K562 (cell line): ENCODE measurements at regions not wholly inside any gene's neighbourhood (a gene's known extent, or its start where the extent isn't known, plus 50 kb on each side); places are given as distances from the start of the nearest gene placed in this dataset.
"Not testable (repeated sequence)": the region's sequence is repeated elsewhere in the genome, so short reads cannot be mapped to it uniquely, and the experiment has no call there.

Source experiments
- ATAC-seq: fragments of 200-7000 bp; cut with Tn5 transposase; 3 replicates; pipeline ENCODE4 v1.9.1; 2020; ENCODE audit warnings: moderate library complexity
- BruUV-seq: library from RNA; stranded (reverse); fragments of 400-500 nt; replicated peaks from 2 replicates; lab custom pipeline; 2021; lab: Mats Ljungman, UMichigan
- CTCF ChIA-PET: fragments of 300-600 bp; formaldehyde crosslinking; extraction: SDS; loops from one replicate; lab custom pipeline; 2021; ENCODE audit warnings: low intra/inter-chr PET ratio; lab: Yijun Ruan, JAX
- POLR2A ChIA-PET: fragments of 300-600, 350-650 bp; sonication (Branson Sonifier 250); formaldehyde crosslinking; extraction: SDS; loops from one replicate; lab custom pipeline; 2021; ENCODE audit warnings: antibody characterized with exemption, inconsistent platforms; lab: Yijun Ruan, JAX
- DNase-seq, 4 experiments: peaks; one replicate each; pipeline versions ENCODE4 v3.0.0 to v3.0.0-alpha.2; 2011 to 2018; ENCODE audit warnings: low spot score in 3 of 4, mixed read lengths in 3 of 4; ENCODE audit errors: extremely low read depth in 1 of 4
- FAIRE-seq: peaks from 2 replicates; lab custom pipeline; 2011; peaks lifted over from hg19 to GRCh38; lab: Jason Lieb, UNC
- H2AFZ ChIP-seq: 2 replicates; pipeline ENCODE4 v1.6.0; 2011; ENCODE audit warnings: low read depth, low read length, control low read depth, inconsistent platforms
- H3K27ac ChIP-seq: fragments of 200-600 bp; 3 replicates; pipeline ENCODE4 v1.8.0; 2011; ENCODE audit warnings: low read depth, mild to moderate bottlenecking, control low read depth, inconsistent platforms, low read length, moderate library complexity, mixed read lengths; ENCODE audit errors: extremely low read depth
- H3K27me3 ChIP-seq, 2 experiments: fragments of 300-600 bp in 1 of 2; 2 replicates in 1 of 2; 3 replicates in 1 of 2; pipeline versions ENCODE4 v1.6.0 to v1.8.0; 2011; ENCODE audit warnings: inconsistent platforms in 2 of 2, low read length in 2 of 2, mild to moderate bottlenecking in 1 of 2, mixed read lengths in 1 of 2, moderate library complexity in 1 of 2; ENCODE audit not compliant: control insufficient read depth in 2 of 2, insufficient read depth in 2 of 2
- H3K36me3 ChIP-seq: fragments of 300-600 bp; 3 replicates; pipeline ENCODE4 v1.8.0; 2011; ENCODE audit warnings: mild to moderate bottlenecking, low read length, inconsistent platforms; ENCODE audit not compliant: control insufficient read depth, insufficient read depth
- H3K4me1 ChIP-seq, 2 experiments: fragments of 200-600 bp in 1 of 2; replicated peaks in 1 of 2; 2 replicates in 1 of 2; 3 replicates in 1 of 2; pipeline versions ENCODE4 v1.5.1 to v1.8.0; 2011; ENCODE audit warnings: inconsistent platforms in 2 of 2, low read length in 2 of 2, mild to moderate bottlenecking in 1 of 2, mixed read lengths in 1 of 2, moderate library complexity in 1 of 2; ENCODE audit not compliant: control insufficient read depth in 2 of 2, insufficient read depth in 2 of 2
- H3K4me2 ChIP-seq: 2 replicates; pipeline ENCODE4 v1.6.1; 2011; ENCODE audit warnings: low read length, control low read depth, inconsistent platforms, mixed read lengths; ENCODE audit not compliant: insufficient read depth
- H3K4me3 ChIP-seq: fragments of 200-600 bp; sonication (generic), shearing (Covaris generic); 2 replicates; pipeline ENCODE4 v1.5.1; 2016; ENCODE audit warnings: control low read depth, inconsistent platforms
- H3K79me2 ChIP-seq: fragments of 200-600 bp; 3 replicates; pipeline ENCODE4 v1.8.0; 2011; ENCODE audit warnings: low read length, inconsistent platforms; ENCODE audit not compliant: control insufficient read depth, insufficient read depth
- H3K9ac ChIP-seq, 2 experiments: 2 replicates each; pipeline versions ENCODE4 v1.6.0 to v1.6.1; 2011; ENCODE audit warnings: low read depth in 2 of 2, low read length in 2 of 2, control low read depth in 1 of 2, inconsistent platforms in 1 of 2, mild to moderate bottlenecking in 1 of 2, mixed read lengths in 1 of 2; ENCODE audit not compliant: insufficient read depth in 1 of 2
- H3K9me1 ChIP-seq: one replicate; pipeline ENCODE4 v1.6.0; 2011; ENCODE audit warnings: inconsistent platforms, mild to moderate bottlenecking, low read length, moderate library complexity; ENCODE audit not compliant: control insufficient read depth, insufficient read depth
- H3K9me3 ChIP-seq: replicated peaks from 2 replicates; pipeline ENCODE4 v1.5.1; 2011; ENCODE audit warnings: low read depth, low read length, inconsistent platforms; ENCODE audit not compliant: control insufficient read depth, insufficient read depth
- H4K20me1 ChIP-seq: replicated peaks from 2 replicates; pipeline ENCODE4 v1.6.1; 2011; ENCODE audit warnings: low read length, inconsistent platforms, mixed read lengths; ENCODE audit not compliant: control insufficient read depth, insufficient read depth
- DNMT1 ChIP-seq: fragments of 450-650 bp; IDR thresholded peaks from 2 replicates; pipeline ENCODE4 v1.6.1; 2016; ENCODE audit warnings: antibody characterized with exemption, mild to moderate bottlenecking
- GTF2E2 ChIP-seq: fragments of 200-800 bp; sonication (Bioruptor generic); IDR thresholded peaks from 2 replicates; pipeline ENCODE4 v1.6.1; 2016; ENCODE audit warnings: missing genetic modification characterization, missing compliant biosample characterization
- ILF3 ChIP-seq: fragments of 450-650 bp; IDR thresholded peaks from 2 replicates; pipeline ENCODE4 v1.6.1; 2018; ENCODE audit warnings: antibody characterized with exemption, mild to moderate bottlenecking, moderate library complexity, borderline replicate concordance
- NCOA4 ChIP-seq: fragments of 450-650 bp; IDR thresholded peaks from 2 replicates; pipeline ENCODE4 v1.6.1; 2018; ENCODE audit warnings: mild to moderate bottlenecking; ENCODE audit not compliant: partially characterized antibody
- NUFIP1 ChIP-seq: fragments of 450-650 bp; IDR thresholded peaks from 2 replicates; pipeline ENCODE4 v1.6.1; 2018; ENCODE audit not compliant: partially characterized antibody
- POLR3G ChIP-seq: IDR thresholded peaks from 2 replicates; pipeline ENCODE4 v1.6.1; 2011; ENCODE audit not compliant: insufficient read length, insufficient replicate concordance; ENCODE audit errors: extremely low read depth
- STAT5A ChIP-seq: IDR thresholded peaks from 2 replicates; pipeline ENCODE4 v1.6.1; 2012; ENCODE audit warnings: low read length, inconsistent platforms, borderline replicate concordance
- TSC22D4 ChIP-seq: fragments of 450-650 bp; IDR thresholded peaks from 2 replicates; pipeline ENCODE4 v1.6.1; 2016; ENCODE audit warnings: missing genetic modification characterization, missing biosample characterization, control low read depth
- ZNF224 ChIP-seq: sonication (generic); formaldehyde crosslinking; IDR thresholded peaks from 2 replicates; pipeline ENCODE4 v1.8.0; 2022; ENCODE audit warnings: mild to moderate bottlenecking, missing genetic modification reagents
- ZNF695 ChIP-seq: fragments of 450-650 bp; formaldehyde crosslinking; IDR thresholded peaks from 2 replicates; pipeline ENCODE4 v1.4.0; 2020; ENCODE audit warnings: mild to moderate bottlenecking, moderate library complexity
- WGBS: fragments of 100-300 bp; shearing (Covaris generic); methylation state at CpG from one replicate; pipeline ENCODE4 v1.1.6; 2016; ENCODE audit warnings: low coverage, mixed read lengths; ENCODE audit not compliant: insufficient coverage; ENCODE audit errors: missing lambda C conversion rate; 5-methylcytosine and 5-hydroxymethylcytosine counted together
- in situ Hi-C: fragments of 300-500 bp; cut with MboI; formaldehyde crosslinking; loops from 4 replicates; pipeline ENCODE4 v1.15.0; 2018; ENCODE audit warnings: inconsistent platforms, mixed read lengths
- intact Hi-C: fragments of 100-400 bp; cut with micrococcal nuclease; formaldehyde crosslinking; loops from 2 replicates; pipeline ENCODE4 v1.14.2; 2022
- TF ChIP-seq, protein P1 (sequence below), 2 experiments: IDR thresholded peaks; 2 replicates each; pipeline ENCODE4 v1.6.1; 2011; ENCODE audit warnings: borderline replicate concordance in 1 of 2, control low read depth in 1 of 2, low read depth in 1 of 2, low read length in 1 of 2, mild to moderate bottlenecking in 1 of 2, mixed read lengths in 1 of 2, moderate library complexity in 1 of 2; ENCODE audit not compliant: insufficient read depth in 1 of 2, insufficient read length in 1 of 2, poor library complexity in 1 of 2, severe bottlenecking in 1 of 2; ENCODE audit errors: extremely low read depth in 1 of 2
- TF ChIP-seq, protein P2 (sequence below): IDR thresholded peaks from 2 replicates; pipeline ENCODE4 v1.6.1; 2012; ENCODE audit warnings: low read depth, low read length, improper control_type of control experiment, borderline replicate concordance

DNA sequence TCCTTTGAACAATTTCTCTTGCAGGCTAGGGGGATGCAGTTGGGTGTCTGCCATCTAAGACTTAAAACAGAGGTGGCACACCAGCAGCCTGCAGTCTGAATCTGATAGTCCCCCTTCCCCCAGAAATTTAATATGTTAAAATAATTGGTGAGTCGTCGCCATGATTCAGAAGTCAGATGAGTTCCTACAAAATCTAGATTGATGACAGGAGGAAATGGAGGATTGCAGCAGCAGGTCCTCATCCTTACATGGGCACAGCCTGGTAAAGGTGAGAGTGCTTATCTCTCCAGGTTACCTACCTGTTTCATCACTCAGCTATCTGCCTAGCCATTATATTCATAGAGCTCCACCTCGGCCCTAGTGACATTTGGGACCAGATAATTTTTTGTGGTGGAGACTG, 112.3 kb downstream of the PCSK1 start:
- Histone ChIP-seq H3K36me3 (no peaks in the 10 kb centered on the region), H3K4me1 (no peaks in the 10 kb centered on the region), H3K9ac (no peak overlapping the region), H3K27me3 (peaks cover 0 to 2% of the 10 kb centered on the region in 2 experiments; a peak in 1 of 5 replicates), H2AFZ (no peak overlapping the region), H3K9me1 (no peaks in the 10 kb centered on the region), H3K9me3 (no peaks in the 10 kb centered on the region), H3K79me2 (no peaks in the 10 kb centered on the region), H4K20me1 (no peaks in the 10 kb centered on the region), H3K27ac (no peak overlapping the region), H3K4me3 (no peak overlapping the region), H3K4me2 (no peak overlapping the region)
- CTCF ChIA-PET = no interaction called here
- 0% methylated on average over 3 of the region's 3 CpGs for WGBS
- ATAC-seq (no peak), DNase-seq (no peak), FAIRE-seq (no peak)
- in situ Hi-C loops (no loop called here), intact Hi-C loops (no loop called here)
- BruUV-seq = no TSS peak
- TF ChIP-seq POLR3G (no peak), DNMT1 (no peak), STAT5A (no peak), NCOA4 (no peak), ZNF695 (CRISPR knock-in tag) (no peak), NUFIP1 (no peak), TSC22D4 (tag) (no peak), GTF2E2 (tag) (no peak), ILF3 (no peak), ZNF224 (CRISPR knock-in tag) (no peak)
- TF ChIP-seq, protein P1, sequence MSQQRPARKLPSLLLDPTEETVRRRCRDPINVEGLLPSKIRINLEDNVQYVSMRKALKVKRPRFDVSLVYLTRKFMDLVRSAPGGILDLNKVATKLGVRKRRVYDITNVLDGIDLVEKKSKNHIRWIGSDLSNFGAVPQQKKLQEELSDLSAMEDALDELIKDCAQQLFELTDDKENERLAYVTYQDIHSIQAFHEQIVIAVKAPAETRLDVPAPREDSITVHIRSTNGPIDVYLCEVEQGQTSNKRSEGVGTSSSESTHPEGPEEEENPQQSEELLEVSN (IDR thresholded peaks at IDR 0.05; ENCODE audit: borderline replicate concordance in 1 of 2, extremely low read depth in 1 of 2, insufficient read depth in 1 of 2, insufficient read length in 1 of 2, low read depth in 1 of 2, low read length in 1 of 2, poor library complexity in 1 of 2, severe bottlenecking in 1 of 2) = no peak
- TF ChIP-seq, protein P2, sequence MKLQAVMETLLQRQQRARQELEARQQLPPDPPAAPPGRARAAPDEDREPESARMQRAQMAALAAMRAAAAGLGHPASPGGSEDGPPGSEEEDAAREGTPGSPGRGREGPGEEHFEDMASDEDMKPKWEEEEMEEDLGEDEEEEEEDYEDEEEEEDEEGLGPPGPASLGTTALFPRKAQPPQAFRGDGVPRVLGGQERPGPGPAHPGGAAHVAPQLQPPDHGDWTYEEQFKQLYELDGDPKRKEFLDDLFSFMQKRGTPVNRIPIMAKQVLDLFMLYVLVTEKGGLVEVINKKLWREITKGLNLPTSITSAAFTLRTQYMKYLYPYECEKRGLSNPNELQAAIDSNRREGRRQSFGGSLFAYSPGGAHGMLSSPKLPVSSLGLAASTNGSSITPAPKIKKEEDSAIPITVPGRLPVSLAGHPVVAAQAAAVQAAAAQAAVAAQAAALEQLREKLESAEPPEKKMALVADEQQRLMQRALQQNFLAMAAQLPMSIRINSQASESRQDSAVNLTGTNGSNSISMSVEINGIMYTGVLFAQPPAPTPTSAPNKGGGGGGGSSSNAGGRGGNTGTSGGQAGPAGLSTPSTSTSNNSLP = no peak
- POLR2A ChIA-PET = no interaction called here

DNA sequence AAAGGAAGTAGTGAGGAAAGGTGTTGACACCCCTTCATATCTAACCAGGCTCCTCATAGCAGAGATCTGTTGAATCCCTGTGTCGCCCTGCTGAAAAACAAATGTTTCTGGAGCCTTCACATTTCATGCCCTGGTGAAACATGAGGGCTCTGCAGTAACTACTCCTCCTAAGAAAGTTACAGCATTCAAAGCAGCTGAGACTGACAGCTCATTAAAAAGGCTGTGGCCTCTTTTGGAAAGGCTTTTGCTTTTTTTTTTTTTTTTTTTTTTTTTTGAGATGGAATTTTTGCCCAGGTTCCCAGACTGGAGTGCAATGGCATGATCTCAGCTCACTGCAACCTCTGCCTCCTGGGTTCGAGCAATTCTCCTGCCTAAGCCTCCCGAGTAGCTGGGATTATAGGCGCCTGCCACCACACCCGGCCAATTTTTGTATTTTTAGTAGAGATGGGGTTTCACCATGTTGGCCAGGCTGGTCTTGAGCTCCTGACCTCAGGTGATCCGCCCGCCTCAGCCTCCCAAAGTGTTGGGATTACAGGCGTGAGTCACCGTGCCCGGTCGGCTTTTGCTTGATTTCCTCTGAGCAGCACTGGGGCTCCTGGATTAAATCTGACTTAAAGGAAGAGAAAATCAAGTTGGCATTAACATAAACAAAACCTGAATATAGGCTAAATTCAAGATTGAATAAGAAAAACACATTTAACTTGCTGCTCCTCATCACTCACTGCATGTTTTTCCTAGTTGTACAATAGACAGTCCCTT, 112.9 kb downstream of the PCSK1 start:
- under 1% methylated on average over 9 of the region's 11 CpGs for WGBS
- in situ Hi-C loops, H3K36me3 ChIP-seq, H3K79me2 ChIP-seq, H3K27me3 ChIP-seq, ATAC-seq, H3K9me1 ChIP-seq, H3K9me3 ChIP-seq, H3K4me2 ChIP-seq, FAIRE-seq, H4K20me1 ChIP-seq, H3K4me1 ChIP-seq, H3K27ac ChIP-seq, DNase-seq, BruUV-seq, POLR2A ChIA-PET, H3K9ac ChIP-seq, H3K4me3 ChIP-seq, intact Hi-C loops, CTCF ChIA-PET, H2AFZ ChIP-seq: not testable (repeated sequence)
